SK-N-SH treated with all-trans-retinoic acid at 6 μM for 48 hours (cell line): ENCODE measurements at regions not wholly inside any gene's neighbourhood (a gene's known extent, or its start where the extent isn't known, plus 50 kb on each side); places are given as distances from the start of the nearest gene placed in this dataset.

Source experiments
- ATAC-seq: fragments of 200-7000 bp; cut with Tn5 transposase; 3 replicates; pipeline ENCODE4 v1.9.1; 2020; ENCODE audit warnings: mild to moderate bottlenecking, moderate library complexity
- ARNTL ChIP-seq: fragments of 450-650 bp; formaldehyde crosslinking; IDR thresholded peaks from 2 replicates; pipeline ENCODE4 v1.5.0; 2020; ENCODE audit warnings: low read depth, mild to moderate bottlenecking, moderate library complexity, borderline replicate concordance
- BACH2 ChIP-seq: fragments of 250-450 bp; sonication (Bioruptor Pico); IDR thresholded peaks from 2 replicates; pipeline ENCODE4 v1.9.0; 2021; ENCODE audit warnings: mild to moderate bottlenecking, borderline replicate concordance
- CREB5 ChIP-seq: fragments of 250-450 bp; sonication (Bioruptor Pico); IDR thresholded peaks from 2 replicates; pipeline ENCODE4 v1.5.1; 2020; ENCODE audit warnings: low read depth, mild to moderate bottlenecking, moderate library complexity
- CSDC2 ChIP-seq: fragments of 250-450 bp; sonication (Bioruptor Pico); IDR thresholded peaks from 2 replicates; pipeline ENCODE4 v1.5.0; 2020; ENCODE audit warnings: mild to moderate bottlenecking, moderate library complexity
- GLIS3 ChIP-seq: fragments of 250-450 bp; sonication (Bioruptor Pico); IDR thresholded peaks from 2 replicates; pipeline ENCODE4 v1.5.0; 2020; ENCODE audit warnings: mild to moderate bottlenecking, moderate library complexity
- ISL1 ChIP-seq: fragments of 250-450 bp; sonication (Bioruptor Pico); IDR thresholded peaks from 2 replicates; pipeline ENCODE4 v2.1.2; 2022; ENCODE audit warnings: mild to moderate bottlenecking, moderate library complexity
- OSR1 ChIP-seq: fragments of 250-450 bp; sonication (Bioruptor Pico); IDR thresholded peaks from 2 replicates; pipeline ENCODE4 v1.8.0; 2022; ENCODE audit warnings: moderate library complexity, mild to moderate bottlenecking, inconsistent platforms
- PATZ1 ChIP-seq: fragments of 250-450 bp; sonication (Bioruptor Pico); IDR thresholded peaks from 2 replicates; pipeline ENCODE4 v1.8.0; 2020; ENCODE audit warnings: mild to moderate bottlenecking, moderate library complexity, borderline replicate concordance
- POU6F1 ChIP-seq: fragments of 250-450 bp; sonication (Bioruptor Pico); IDR thresholded peaks from 2 replicates; pipeline ENCODE4 v1.8.0; 2021; ENCODE audit warnings: low read depth, mild to moderate bottlenecking, moderate library complexity, borderline replicate concordance
- PPARA ChIP-seq: fragments of 250-450 bp; sonication (Bioruptor Pico); IDR thresholded peaks from 2 replicates; pipeline ENCODE4 v1.5.0; 2020; ENCODE audit warnings: mild to moderate bottlenecking, borderline replicate concordance
- RARB ChIP-seq: fragments of 250-450 bp; sonication (Bioruptor Pico); IDR thresholded peaks from 2 replicates; pipeline ENCODE4 v1.8.0; 2021; ENCODE audit warnings: mild to moderate bottlenecking, moderate library complexity
- SNAI2 ChIP-seq: fragments of 250-450 bp; sonication (Bioruptor Pico); IDR thresholded peaks from 2 replicates; pipeline ENCODE4 v1.5.0; 2020; ENCODE audit warnings: mild to moderate bottlenecking, moderate library complexity
- TCF4 ChIP-seq: fragments of 250-450 bp; sonication (Bioruptor Pico); IDR thresholded peaks from 2 replicates; pipeline ENCODE4 v1.8.0; 2021; ENCODE audit warnings: mild to moderate bottlenecking, moderate library complexity, borderline replicate concordance
- TOX ChIP-seq: fragments of 250-450 bp; sonication (Bioruptor Pico); IDR thresholded peaks from 2 replicates; pipeline ENCODE4 v1.8.0; 2021; ENCODE audit warnings: mild to moderate bottlenecking, moderate library complexity, borderline replicate concordance
- TSHZ2 ChIP-seq: fragments of 250-450 bp; sonication (Bioruptor Pico); IDR thresholded peaks from 2 replicates; pipeline ENCODE4 v1.5.0; 2020; ENCODE audit warnings: mild to moderate bottlenecking, moderate library complexity
- ZC3H10 ChIP-seq: fragments of 250-450 bp; sonication (Bioruptor Pico); IDR thresholded peaks from 2 replicates; pipeline ENCODE4 v1.5.1; 2021; ENCODE audit warnings: mild to moderate bottlenecking, moderate library complexity
- ZFP3 ChIP-seq: fragments of 250-450 bp; sonication (Bioruptor Pico); IDR thresholded peaks from 2 replicates; pipeline ENCODE4 v1.5.0; 2020; ENCODE audit warnings: mild to moderate bottlenecking, moderate library complexity
- ZFP30 ChIP-seq: fragments of 450-650 bp; formaldehyde crosslinking; IDR thresholded peaks from 2 replicates; pipeline ENCODE4 v1.5.0; 2022; ENCODE audit warnings: mild to moderate bottlenecking, moderate library complexity
- ZNF565 ChIP-seq: fragments of 450-650 bp; formaldehyde crosslinking; conservative IDR thresholded peaks from 2 replicates; pipeline ENCODE4 v1.5.0; 2020; ENCODE audit warnings: low read depth, mild to moderate bottlenecking, moderate library complexity
- ZNF70 ChIP-seq: fragments of 450-650 bp; formaldehyde crosslinking; IDR thresholded peaks from 2 replicates; pipeline ENCODE4 v1.5.0; 2020; ENCODE audit warnings: mild to moderate bottlenecking, moderate library complexity
- ZNF8 ChIP-seq: fragments of 450-650 bp; formaldehyde crosslinking; IDR thresholded peaks from 2 replicates; pipeline ENCODE4 v1.5.0; 2020; ENCODE audit warnings: mild to moderate bottlenecking, moderate library complexity

- no peak for ATAC-seq
- TF ChIP-seq ARNTL (CRISPR knock-in tag) (no peak), ZC3H10 (CRISPR knock-in tag) (no peak), RARB (CRISPR knock-in tag) (no peak), ZNF70 (CRISPR knock-in tag) (no peak), TOX (CRISPR knock-in tag) (no peak), SNAI2 (CRISPR knock-in tag) (no peak), OSR1 (no peak), POU6F1 (CRISPR knock-in tag) (no peak), CREB5 (no peak), ZNF8 (CRISPR knock-in tag) (no peak), TCF4 (CRISPR knock-in tag) (no peak), CSDC2 (CRISPR knock-in tag) (no peak), ZFP3 (CRISPR knock-in tag) (no peak)
These were observed 390.8 kb downstream of the FOXO1 start for GRCh38 chr13:40275636-40276035.

GRCh38 chr13:40283666-40284065, 382.8 kb downstream of the FOXO1 start:
- no peak for TF ChIP-seq OSR1
- TF ChIP-seq ZNF8 (CRISPR knock-in tag), result no peak
- TF ChIP-seq ZFP30 (CRISPR knock-in tag), result no peak
- no peak for TF ChIP-seq TSHZ2 (CRISPR knock-in tag)
- no peak for TF ChIP-seq SNAI2 (CRISPR knock-in tag)
- TF ChIP-seq ZFP3 (CRISPR knock-in tag), result no peak
- no peak for TF ChIP-seq TCF4 (CRISPR knock-in tag)
- no peak for TF ChIP-seq CSDC2 (CRISPR knock-in tag)
- no peak for TF ChIP-seq PATZ1 (CRISPR knock-in tag)
- no peak for TF ChIP-seq TOX (CRISPR knock-in tag)
- no peak for TF ChIP-seq GLIS3

GRCh38 chr13:40285634-40286033, 380.8 kb downstream of the FOXO1 start:
- TF ChIP-seq ZNF565 (CRISPR knock-in tag) (no peak), CSDC2 (CRISPR knock-in tag) (no peak), TOX (CRISPR knock-in tag) (no peak), RARB (CRISPR knock-in tag) (no peak), ISL1 (CRISPR knock-in tag) (no peak), ZNF8 (CRISPR knock-in tag) (no peak), BACH2 (CRISPR knock-in tag) (no peak), ZNF70 (CRISPR knock-in tag) (no peak), GLIS3 (no peak), TCF4 (CRISPR knock-in tag) (no peak), PATZ1 (CRISPR knock-in tag) (no peak), POU6F1 (CRISPR knock-in tag) (no peak), PPARA (CRISPR knock-in tag) (no peak), ARNTL (CRISPR knock-in tag) (no peak)
- TF ChIP-seq, all 23 proteins: peak for 0
- ATAC-seq, result no peak

More at GRCh38 chr13:40283666-40284065, 382.8 kb downstream of the FOXO1 start:
- no peak for ATAC-seq
